NB4 (cell line): ENCODE measurements at regions not wholly inside any gene's neighbourhood (a gene's known extent, or its start where the extent isn't known, plus 50 kb on each side); places are given as distances from the start of the nearest gene placed in this dataset.

ENCODE experiments used
- DNase-seq: peaks from one replicate; pipeline ENCODE4 v3.0.0; 2010; ENCODE audit warnings: low read depth
- H3K4me3 ChIP-seq: one replicate; pipeline ENCODE4 v1.5.1; 2011; ENCODE audit warnings: mild to moderate bottlenecking, low read depth, low read length, moderate library complexity
- MYC ChIP-seq: IDR thresholded peaks from 2 replicates; pipeline ENCODE4 v1.6.1; 2011; ENCODE audit warnings: low read depth, low read length
- POLR2A ChIP-seq: IDR thresholded peaks from 2 replicates; pipeline ENCODE4 v1.6.1; 2011; ENCODE audit warnings: mild to moderate bottlenecking; ENCODE audit not compliant: insufficient read length; ENCODE audit errors: extremely low read depth
- TF ChIP-seq, protein P1 (sequence below): IDR thresholded peaks from 2 replicates; pipeline ENCODE4 v1.6.1; 2011; ENCODE audit warnings: low read depth, low read length
- TF ChIP-seq, protein P2 (sequence below): IDR thresholded peaks from one replicate; pipeline ENCODE4 v1.5.1; 2012; ENCODE audit warnings: low read depth, low read length

DNA sequence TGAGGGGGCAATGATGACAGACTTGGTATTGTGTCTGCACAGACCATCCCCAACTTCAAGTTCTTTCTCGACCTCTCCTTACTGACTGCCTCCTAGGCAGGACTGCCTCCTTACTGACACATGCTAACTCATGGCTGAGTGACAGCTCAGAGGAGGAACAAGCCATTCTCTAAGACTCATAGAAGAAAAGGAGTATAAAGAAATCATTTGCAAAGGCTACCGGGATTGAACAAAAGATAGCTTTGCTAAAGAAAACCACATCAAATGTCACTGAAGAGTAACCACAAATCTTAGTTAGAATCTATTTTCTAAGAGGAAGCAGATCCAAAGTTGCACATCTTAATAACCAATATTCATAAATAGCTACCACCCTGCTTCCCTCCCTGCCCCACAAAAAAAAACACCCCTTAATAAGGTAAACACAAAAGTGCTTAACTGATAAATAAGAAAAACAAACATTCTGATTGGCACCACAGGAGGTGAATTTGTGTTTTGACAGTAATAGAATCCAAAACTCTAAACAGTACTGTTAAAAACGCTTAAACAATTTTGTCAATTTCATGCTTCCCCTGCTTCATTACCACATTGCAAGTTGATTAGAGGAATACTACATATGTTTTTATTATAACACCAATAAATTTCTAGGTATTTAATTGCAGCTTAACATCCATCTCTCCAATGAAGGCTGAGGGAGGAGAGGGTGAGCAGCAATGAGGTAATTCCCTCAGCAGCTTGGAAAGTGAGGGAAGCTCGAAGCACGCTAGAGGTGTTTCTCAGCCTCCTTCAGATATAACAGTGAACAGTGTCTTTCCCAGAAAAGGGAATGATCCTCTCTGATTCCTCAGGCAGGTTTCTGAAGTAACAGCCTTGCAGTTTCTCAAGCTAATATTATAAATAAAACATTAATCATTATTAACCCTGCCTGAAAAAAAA, 160.0 kb downstream of the HNRNPD start:
- H3K4me3 ChIP-seq = no peak overlapping the region
- TF ChIP-seq, protein P1, sequence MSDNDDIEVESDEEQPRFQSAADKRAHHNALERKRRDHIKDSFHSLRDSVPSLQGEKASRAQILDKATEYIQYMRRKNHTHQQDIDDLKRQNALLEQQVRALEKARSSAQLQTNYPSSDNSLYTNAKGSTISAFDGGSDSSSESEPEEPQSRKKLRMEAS = no peak
- TF ChIP-seq POLR2A (no peak), MYC (no peak)
- TF ChIP-seq, protein P2, sequence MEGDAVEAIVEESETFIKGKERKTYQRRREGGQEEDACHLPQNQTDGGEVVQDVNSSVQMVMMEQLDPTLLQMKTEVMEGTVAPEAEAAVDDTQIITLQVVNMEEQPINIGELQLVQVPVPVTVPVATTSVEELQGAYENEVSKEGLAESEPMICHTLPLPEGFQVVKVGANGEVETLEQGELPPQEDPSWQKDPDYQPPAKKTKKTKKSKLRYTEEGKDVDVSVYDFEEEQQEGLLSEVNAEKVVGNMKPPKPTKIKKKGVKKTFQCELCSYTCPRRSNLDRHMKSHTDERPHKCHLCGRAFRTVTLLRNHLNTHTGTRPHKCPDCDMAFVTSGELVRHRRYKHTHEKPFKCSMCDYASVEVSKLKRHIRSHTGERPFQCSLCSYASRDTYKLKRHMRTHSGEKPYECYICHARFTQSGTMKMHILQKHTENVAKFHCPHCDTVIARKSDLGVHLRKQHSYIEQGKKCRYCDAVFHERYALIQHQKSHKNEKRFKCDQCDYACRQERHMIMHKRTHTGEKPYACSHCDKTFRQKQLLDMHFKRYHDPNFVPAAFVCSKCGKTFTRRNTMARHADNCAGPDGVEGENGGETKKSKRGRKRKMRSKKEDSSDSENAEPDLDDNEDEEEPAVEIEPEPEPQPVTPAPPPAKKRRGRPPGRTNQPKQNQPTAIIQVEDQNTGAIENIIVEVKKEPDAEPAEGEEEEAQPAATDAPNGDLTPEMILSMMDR = no peak
- DNase-seq = no peak

DNA sequence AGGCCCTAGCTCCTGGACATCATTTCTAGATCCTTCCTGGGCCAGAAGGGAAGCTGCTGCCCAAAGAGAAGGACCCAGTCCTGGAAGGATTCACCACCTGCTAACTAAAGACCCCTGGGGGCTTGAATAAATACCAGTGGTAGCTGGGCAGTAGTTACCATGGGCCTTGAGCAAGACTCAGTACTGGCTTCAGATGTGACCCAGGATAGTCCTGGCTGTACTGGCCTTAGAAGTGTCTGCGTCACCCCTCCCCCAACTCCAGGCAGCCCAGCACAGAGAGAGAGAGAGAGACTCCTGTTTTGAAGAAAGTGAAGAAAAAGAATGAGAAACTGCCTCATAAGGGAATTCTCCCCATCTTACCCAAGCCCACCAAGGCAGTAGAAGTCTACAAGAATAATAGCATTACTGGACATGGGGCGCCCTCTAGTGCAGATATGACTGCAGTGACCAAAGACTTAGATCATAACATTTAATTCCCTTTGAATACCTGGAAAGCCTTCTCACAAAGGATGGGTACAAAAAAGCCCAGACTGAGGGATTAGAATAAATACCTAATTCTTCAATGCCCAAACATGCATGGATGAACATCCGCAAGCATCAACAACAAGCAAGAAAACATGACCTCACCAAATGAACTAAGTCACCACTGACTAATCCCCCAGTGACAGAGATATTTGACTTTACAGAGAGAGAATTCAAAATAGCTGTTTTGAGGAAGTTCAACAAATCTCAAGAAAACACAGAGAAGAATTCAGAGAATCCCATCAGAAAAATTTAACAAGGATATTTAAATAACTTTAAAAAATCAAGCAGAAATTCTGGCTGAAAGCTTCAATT, 171.8 kb downstream of the HNRNPD start:
- peak; percentile 72 for DNase-seq
- no peak overlapping the region for H3K4me3 ChIP-seq
- TF ChIP-seq MYC = no peak
- TF ChIP-seq, protein P2 = peak; percentile 62

DNA sequence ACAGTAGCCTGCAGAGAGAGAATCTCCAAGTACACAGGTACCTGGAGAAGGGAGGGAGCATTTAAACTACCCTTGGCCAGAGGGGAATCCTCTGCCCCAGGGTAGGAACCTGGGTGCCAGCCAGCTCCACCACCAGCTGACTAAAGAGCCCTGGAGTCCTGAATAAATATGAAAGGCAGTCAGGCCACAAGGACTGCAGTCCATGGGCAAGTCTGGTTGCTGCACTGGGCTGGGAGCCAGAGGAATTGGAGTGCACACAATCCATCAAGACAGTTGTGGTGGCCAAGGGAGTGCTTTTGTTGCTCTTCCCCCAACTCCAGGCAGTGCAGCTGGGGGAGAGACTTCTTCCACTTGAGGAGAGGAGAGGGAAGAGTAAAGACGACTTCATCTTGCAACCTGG, 172.5 kb downstream of the HNRNPD start:
- DNase-seq = no peak
- no peak overlapping the region for H3K4me3 ChIP-seq
- TF ChIP-seq MYC (no peak), POLR2A (no peak)
- TF ChIP-seq, protein P1 = no peak
- TF ChIP-seq, protein P2 = no peak

DNA sequence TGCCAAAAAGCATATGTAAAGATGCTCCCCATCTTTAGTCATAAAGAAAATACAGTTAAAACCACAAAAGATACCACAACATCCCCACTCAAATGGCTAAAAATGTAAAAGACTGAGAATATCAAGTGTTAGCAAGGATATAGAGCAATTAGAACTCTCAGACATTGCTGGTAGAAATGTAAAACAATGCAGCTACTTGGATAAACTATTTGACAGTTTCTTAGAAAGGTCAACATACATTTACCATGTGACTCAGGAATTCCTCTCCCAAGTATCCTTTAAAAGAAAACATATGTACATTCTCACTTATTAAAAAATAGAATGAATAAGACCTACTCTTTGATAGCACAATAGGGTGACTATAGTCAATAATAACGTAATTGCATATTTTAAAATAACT, 173.7 kb downstream of the HNRNPD start:
- no peak overlapping the region for H3K4me3 ChIP-seq
- no peak for DNase-seq
- TF ChIP-seq, protein P1 = no peak
- no peak for TF ChIP-seq MYC
- TF ChIP-seq, protein P2 = no peak
- no peak for TF ChIP-seq POLR2A

DNA sequence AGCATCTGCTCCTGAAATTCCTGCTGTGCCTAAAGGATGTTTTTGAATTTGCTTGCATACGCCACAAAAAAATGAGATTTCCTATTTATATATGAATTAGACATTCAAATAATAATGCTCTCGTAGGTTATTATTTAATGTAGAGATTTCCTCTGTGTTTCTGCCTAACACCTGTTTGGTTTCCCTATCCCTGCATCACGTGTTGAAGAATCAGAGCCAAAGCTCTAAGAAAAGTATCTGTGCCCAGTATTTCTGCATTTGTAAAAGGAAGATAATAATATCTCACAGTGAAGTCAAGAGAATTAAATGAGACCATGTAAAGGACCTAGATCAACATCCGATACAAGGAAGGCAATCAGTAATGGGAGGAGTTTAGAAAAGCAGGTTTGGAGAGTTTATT, 179.5 kb downstream of the HNRNPD start:
- TF ChIP-seq POLR2A (no peak), MYC (no peak)
- TF ChIP-seq, protein P1 = no peak
- TF ChIP-seq, protein P2 = no peak
- DNase-seq = no peak
- no peak overlapping the region for H3K4me3 ChIP-seq
